GM12878 (cell line): ENCODE measurements at regions not wholly inside any gene's neighbourhood (a gene's known extent, or its start where the extent isn't known, plus 50 kb on each side); places are given as distances from the start of the nearest gene placed in this dataset.

ENCODE experiments used
- ATAC-seq: fragments of 200-7000 bp; cut with Tn5 transposase; 3 replicates; pipeline ENCODE4 v1.9.1; 2020; ENCODE audit warnings: mild to moderate bottlenecking, moderate library complexity
- BruUV-seq: library from RNA; stranded (reverse); fragments of 400-500 nt; replicated peaks from 2 replicates; lab custom pipeline; 2021; lab: Mats Ljungman, UMichigan
- CTCF ChIA-PET: fragments of 300-600 bp; sonication (Branson Sonifier 250); formaldehyde crosslinking; extraction: SDS; loops from one replicate; lab custom pipeline; 2021; ENCODE audit warnings: inconsistent platforms; lab: Yijun Ruan, JAX
- POLR2A ChIA-PET: fragments of 350-600 bp; formaldehyde crosslinking; extraction: SDS; loops from one replicate; lab custom pipeline; 2021; ENCODE audit warnings: inconsistent platforms; lab: Charles Lee
- RAD21 ChIA-PET: fragments of 300-600 bp; sonication (Branson Sonifier 250); formaldehyde crosslinking; loops from one replicate; lab custom pipeline; 2023; ENCODE audit warnings: antibody characterized with exemption; ENCODE audit not compliant: unreplicated experiment; lab: Charles Lee
- SMC1A ChIA-PET: fragments of 300-600 bp; sonication (Branson Sonifier 250); formaldehyde crosslinking; loops from one replicate; lab custom pipeline; 2023; ENCODE audit not compliant: unreplicated experiment, uncharacterized antibody; lab: Charles Lee
- DNase-seq: peaks from one replicate; pipeline ENCODE4 v3.0.0-alpha.2; 2011; ENCODE audit warnings: low read depth, low spot score
- FAIRE-seq: peaks from 3 replicates; lab custom pipeline; 2011; peaks lifted over from hg19 to GRCh38; lab: Jason Lieb, UNC
- H2AFZ ChIP-seq: 2 replicates; pipeline ENCODE4 v1.6.0; 2011; ENCODE audit warnings: low read depth, low read length, control low read depth; ENCODE audit not compliant: control insufficient read depth
- H3K27ac ChIP-seq: 2 replicates; pipeline ENCODE4 v1.5.1; 2011; ENCODE audit warnings: control low read depth; ENCODE audit not compliant: control insufficient read depth, insufficient read depth
- H3K27me3 ChIP-seq, 2 experiments: replicated peaks in 1 of 2; 2 replicates each; pipeline versions ENCODE4 v1.6.0 to v1.6.1; 2011; ENCODE audit warnings: low read length in 1 of 2; ENCODE audit not compliant: control insufficient read depth in 2 of 2, insufficient read depth in 2 of 2
- H3K36me3 ChIP-seq, 2 experiments: 2 replicates each; pipeline ENCODE4 v1.5.1; 2011; ENCODE audit warnings: low read length in 1 of 2; ENCODE audit not compliant: control insufficient read depth in 2 of 2, insufficient read depth in 2 of 2
- H3K4me1 ChIP-seq: 2 replicates; pipeline ENCODE4 v1.6.1; 2011; ENCODE audit warnings: mild to moderate bottlenecking, low read length, moderate library complexity, mixed read lengths; ENCODE audit not compliant: control insufficient read depth, insufficient read depth
- H3K4me2 ChIP-seq: 2 replicates; pipeline ENCODE4 v1.6.0; 2011; ENCODE audit warnings: control low read depth; ENCODE audit not compliant: control insufficient read depth, insufficient read depth
- H3K4me3 ChIP-seq: fragments of 200-600 bp; sonication (generic); 2 replicates; pipeline ENCODE4 v1.5.1; 2016
- H3K79me2 ChIP-seq: 2 replicates; pipeline ENCODE4 v1.6.0; 2011; ENCODE audit warnings: low read length; ENCODE audit not compliant: control insufficient read depth, insufficient read depth
- H3K9ac ChIP-seq: 2 replicates; pipeline ENCODE4 v1.8.0; 2011; ENCODE audit warnings: low read length, control low read depth, mixed read lengths; ENCODE audit not compliant: control insufficient read depth, insufficient read depth
- H3K9me3 ChIP-seq: replicated peaks from 3 replicates; pipeline ENCODE4 v1.5.1; 2011; ENCODE audit warnings: mild to moderate bottlenecking, low read length; ENCODE audit not compliant: control insufficient read depth, insufficient read depth
- H4K20me1 ChIP-seq: 2 replicates; pipeline ENCODE4 v1.6.0; 2011; ENCODE audit not compliant: control insufficient read depth, insufficient read depth
- ATF7 ChIP-seq: fragments of 450-650 bp; IDR thresholded peaks from 2 replicates; pipeline ENCODE4 v1.6.1; 2016; ENCODE audit warnings: low read depth, mild to moderate bottlenecking
- BCL11A ChIP-seq: IDR thresholded peaks from 2 replicates; pipeline ENCODE4 v1.6.1; 2011; ENCODE audit warnings: low read depth, low read length
- CBX3 ChIP-seq: fragments of 200-600 bp; sonication (generic); IDR thresholded peaks from 2 replicates; pipeline ENCODE4 v1.6.1; 2016; ENCODE audit warnings: low read depth, borderline replicate concordance
- CBX5 ChIP-seq: sonication (generic); IDR thresholded peaks from 2 replicates; pipeline ENCODE4 v1.6.1; 2016; ENCODE audit warnings: low read depth, moderate library complexity, mild to moderate bottlenecking, inconsistent platforms
- DPF2 ChIP-seq: fragments of 450-650 bp; IDR thresholded peaks from 2 replicates; pipeline ENCODE4 v1.6.1; 2017; ENCODE audit warnings: mild to moderate bottlenecking
- FOS ChIP-seq: IDR thresholded peaks from 3 replicates; pipeline ENCODE4 v1.6.1; 2011; ENCODE audit warnings: borderline replicate concordance; ENCODE audit not compliant: insufficient read length; ENCODE audit errors: extremely low read depth
- IRF4 ChIP-seq: IDR thresholded peaks from 2 replicates; pipeline ENCODE4 v1.6.1; 2011; ENCODE audit warnings: low read depth, low read length
- KLF5 ChIP-seq: fragments of 450-650 bp; IDR thresholded peaks from 2 replicates; pipeline ENCODE4 v1.6.1; 2014; ENCODE audit warnings: mild to moderate bottlenecking; ENCODE audit not compliant: partially characterized antibody
- NFYA ChIP-seq: IDR thresholded peaks from 2 replicates; pipeline ENCODE4 v1.6.1; 2011; ENCODE audit warnings: low read depth, mild to moderate bottlenecking, low read length, improper control_type of control experiment, borderline replicate concordance
- PAX5 ChIP-seq: IDR thresholded peaks from 2 replicates; pipeline ENCODE4 v1.6.1; 2011; ENCODE audit warnings: low read depth, low read length, borderline replicate concordance
- PML ChIP-seq: IDR thresholded peaks from 2 replicates; pipeline ENCODE4 v1.6.1; 2012; ENCODE audit warnings: low read length, inconsistent platforms
- POU2F2 ChIP-seq: IDR thresholded peaks from 3 replicates; pipeline ENCODE4 v1.6.1; 2011; ENCODE audit warnings: low read depth, mild to moderate bottlenecking, low read length, borderline replicate concordance
- RELB ChIP-seq: fragments of 450-650 bp; IDR thresholded peaks from 2 replicates; pipeline ENCODE4 v1.6.1; 2017; ENCODE audit warnings: low read depth, mild to moderate bottlenecking, moderate library complexity
- SP1 ChIP-seq: IDR thresholded peaks from one replicate; pipeline ENCODE4 v1.6.1; 2011; ENCODE audit warnings: low read depth, low read length
- ZNF217 ChIP-seq: fragments of 450-650 bp; IDR thresholded peaks from 2 replicates; pipeline ENCODE4 v1.6.1; 2017; ENCODE audit warnings: antibody characterized with exemption, mild to moderate bottlenecking
- ZNF687 ChIP-seq: fragments of 450-650 bp; IDR thresholded peaks from 2 replicates; pipeline ENCODE4 v1.6.1; 2017; ENCODE audit warnings: mild to moderate bottlenecking, moderate library complexity
- WGBS: methylation state at CpG from one replicate; pipeline ENCODE4 v1.1.6; 2016; ENCODE audit warnings: low lambda C conversion rate; ENCODE audit not compliant: insufficient replicate concordance, insufficient coverage; ENCODE audit errors: missing lambda C conversion rate; 5-methylcytosine and 5-hydroxymethylcytosine counted together
- in situ Hi-C: fragments of 300-500 bp; cut with MboI; formaldehyde crosslinking; loops from 9 replicates; pipeline ENCODE4 v1.14.3; 2018; ENCODE audit warnings: mixed read lengths
- intact Hi-C: fragments of 100-400 bp; cut with micrococcal nuclease; formaldehyde crosslinking; loops from one replicate; pipeline ENCODE4 v1.14.2; 2022; ENCODE audit not compliant: unreplicated experiment

GRCh38 chr7:83861-84632, 108.3 kb upstream of the FAM20C start:
- DNase-seq (no peak), ATAC-seq (no peak), FAIRE-seq (no peak)
- WGBS = 41% methylated on average over 20 of the region's 25 CpGs
- RAD21 ChIA-PET = no interaction called here
- POLR2A ChIA-PET = no interaction called here
- intact Hi-C loops = no loop called here
- TF ChIP-seq FOS = no peak
- no peak for TF ChIP-seq BCL11A
- no peak for TF ChIP-seq POU2F2
- no peak for TF ChIP-seq PML
- no peak for TF ChIP-seq RELB
- TF ChIP-seq ZNF217 = no peak
- TF ChIP-seq NFYA = no peak
- TF ChIP-seq CBX5 = no peak
- no peak for TF ChIP-seq DPF2
- no peak for TF ChIP-seq CBX3
- TF ChIP-seq PAX5 = no peak
- no peak for TF ChIP-seq ZNF687
- no peak for TF ChIP-seq SP1
- no peak for TF ChIP-seq KLF5
- TF ChIP-seq ATF7 = no peak
- TF ChIP-seq IRF4 = no peak
- Histone ChIP-seq H3K4me1 (no peaks in the 10 kb centered on the region), H2AFZ (no peak overlapping the region), H3K27me3 (no peaks in the 10 kb centered on the region), H3K9ac (no peak overlapping the region), H3K36me3 (no peaks in the 10 kb centered on the region), H3K4me2 (no peak overlapping the region), H4K20me1 (no peaks in the 10 kb centered on the region), H3K27ac (no peak overlapping the region), H3K9me3 (no peaks in the 10 kb centered on the region), H3K4me3 (no peak overlapping the region), H3K79me2 (no peaks in the 10 kb centered on the region)
- in situ Hi-C loops = no loop called here
- SMC1A ChIA-PET = no interaction called here
- CTCF ChIA-PET = interaction anchor here (1.2 kb wide), 1 partner anchor 21 kb away, joined by 3 read pairs; no protein-coding TSS in a partner anchor
- BruUV-seq = no TSS peak
